PC-9 (cell line): ENCODE measurements at regions not wholly inside any gene's neighbourhood (a gene's known extent, or its start where the extent isn't known, plus 50 kb on each side); places are given as distances from the start of the nearest gene placed in this dataset.

ENCODE experiments used
- EZH2 ChIP-seq: fragments of 200-600 bp; sonication (generic); IDR thresholded peaks from 2 replicates; pipeline ENCODE4 v1.8.0; 2017; ENCODE audit warnings: antibody characterized with exemption, low read depth
- TF ChIP-seq, protein P1 (sequence below): fragments of 200-600 bp; sonication (generic); conservative IDR thresholded peaks from 2 replicates; pipeline ENCODE4 v1.6.1; 2017; ENCODE audit warnings: mixed run types, antibody characterized with exemption, mild to moderate bottlenecking, moderate library complexity

DNA sequence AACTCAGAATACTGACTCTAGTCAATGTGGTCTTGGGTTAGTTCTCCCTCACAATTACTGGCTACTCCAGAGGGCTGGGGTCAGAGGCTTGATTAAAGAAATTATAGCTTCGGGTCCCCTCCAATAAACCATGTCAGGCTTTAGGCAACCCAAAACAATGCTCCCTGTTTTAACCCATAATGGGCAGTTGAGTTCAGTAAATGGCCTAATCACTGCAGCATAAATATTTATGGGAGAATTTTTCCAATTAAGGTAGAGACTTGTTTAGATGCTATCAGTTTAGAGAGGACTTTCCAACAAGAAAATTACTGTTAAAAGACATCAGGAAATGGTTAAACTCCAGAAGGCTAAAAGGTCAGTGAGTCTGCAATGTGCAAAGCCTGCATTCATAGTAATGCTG is 389.2 kb upstream of the PRICKLE1 start:
- no peak for TF ChIP-seq EZH2
- TF ChIP-seq, protein P1, sequence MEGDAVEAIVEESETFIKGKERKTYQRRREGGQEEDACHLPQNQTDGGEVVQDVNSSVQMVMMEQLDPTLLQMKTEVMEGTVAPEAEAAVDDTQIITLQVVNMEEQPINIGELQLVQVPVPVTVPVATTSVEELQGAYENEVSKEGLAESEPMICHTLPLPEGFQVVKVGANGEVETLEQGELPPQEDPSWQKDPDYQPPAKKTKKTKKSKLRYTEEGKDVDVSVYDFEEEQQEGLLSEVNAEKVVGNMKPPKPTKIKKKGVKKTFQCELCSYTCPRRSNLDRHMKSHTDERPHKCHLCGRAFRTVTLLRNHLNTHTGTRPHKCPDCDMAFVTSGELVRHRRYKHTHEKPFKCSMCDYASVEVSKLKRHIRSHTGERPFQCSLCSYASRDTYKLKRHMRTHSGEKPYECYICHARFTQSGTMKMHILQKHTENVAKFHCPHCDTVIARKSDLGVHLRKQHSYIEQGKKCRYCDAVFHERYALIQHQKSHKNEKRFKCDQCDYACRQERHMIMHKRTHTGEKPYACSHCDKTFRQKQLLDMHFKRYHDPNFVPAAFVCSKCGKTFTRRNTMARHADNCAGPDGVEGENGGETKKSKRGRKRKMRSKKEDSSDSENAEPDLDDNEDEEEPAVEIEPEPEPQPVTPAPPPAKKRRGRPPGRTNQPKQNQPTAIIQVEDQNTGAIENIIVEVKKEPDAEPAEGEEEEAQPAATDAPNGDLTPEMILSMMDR = no peak
